ENCODE measurements at regions not wholly inside any gene's neighbourhood (a gene's known extent, or its start where the extent isn't known, plus 50 kb on each side); places are given as distances from the start of the nearest gene placed in this dataset.

GRCh38 chr12:115511305-115511704, 766.2 kb downstream of the MED13L start:
- WGBS, 2 experiments = 77 to 83% methylated on average over 2 of the region's 2 CpGs
- no peak overlapping the region for H3K27ac ChIP-seq (ENCODE audit: insufficient read depth, low read depth, low read length, poor library complexity, severe bottlenecking)
- H3K4me1 ChIP-seq (ENCODE audit: control insufficient read depth, insufficient read depth, low read length) = peaks cover 16% of the 10 kb centered on the region
- no peak overlapping the region for H3K4me3 ChIP-seq (ENCODE audit: insufficient read depth, low read depth, low read length)
- H3K36me3 ChIP-seq (ENCODE audit: control insufficient read depth, insufficient read depth, low read length) = no peaks in the 10 kb centered on the region
- no peaks in the 10 kb centered on the region for H3K9me3 ChIP-seq (ENCODE audit: control insufficient read depth, low read length)
- peaks cover 38% of the 10 kb centered on the region for H3K27me3 ChIP-seq (ENCODE audit: control insufficient read depth, insufficient read depth, low read length, poor library complexity, severe bottlenecking)

DNA sequence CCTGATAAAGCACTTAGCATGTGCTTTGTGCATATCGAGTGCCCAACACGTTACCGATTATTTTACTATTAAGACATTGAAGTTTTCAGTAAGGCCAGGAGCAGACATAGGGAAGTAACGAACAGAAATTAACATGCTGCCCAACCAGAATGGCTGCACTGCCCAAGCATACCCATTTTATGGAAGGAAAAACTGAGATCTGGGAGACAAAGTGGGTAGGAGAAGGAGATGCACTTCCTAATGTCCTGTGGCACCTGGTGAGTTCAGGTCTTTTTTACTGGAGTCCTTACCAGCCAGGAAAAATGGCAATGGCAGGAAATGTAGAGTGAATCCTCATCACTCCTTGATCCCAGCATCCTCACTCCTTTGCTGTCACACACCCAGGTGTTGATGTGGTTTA, 768.5 kb downstream of the MED13L start:
- H3K4me3 ChIP-seq (ENCODE audit: insufficient read depth, low read depth, low read length) = no peak overlapping the region
- H3K27ac ChIP-seq (ENCODE audit: insufficient read depth, low read depth, low read length, poor library complexity, severe bottlenecking) = no peak overlapping the region
- H3K36me3 ChIP-seq (ENCODE audit: control insufficient read depth, insufficient read depth, low read length) = no peaks in the 10 kb centered on the region
- WGBS, 2 experiments = 92% methylated on average over 4 of the region's 4 CpGs
- peaks cover 38% of the 10 kb centered on the region for H3K27me3 ChIP-seq (ENCODE audit: control insufficient read depth, insufficient read depth, low read length, poor library complexity, severe bottlenecking)
- H3K4me1 ChIP-seq (ENCODE audit: control insufficient read depth, insufficient read depth, low read length) = peaks cover 22% of the 10 kb centered on the region
- no peaks in the 10 kb centered on the region for H3K9me3 ChIP-seq (ENCODE audit: control insufficient read depth, low read length)

DNA sequence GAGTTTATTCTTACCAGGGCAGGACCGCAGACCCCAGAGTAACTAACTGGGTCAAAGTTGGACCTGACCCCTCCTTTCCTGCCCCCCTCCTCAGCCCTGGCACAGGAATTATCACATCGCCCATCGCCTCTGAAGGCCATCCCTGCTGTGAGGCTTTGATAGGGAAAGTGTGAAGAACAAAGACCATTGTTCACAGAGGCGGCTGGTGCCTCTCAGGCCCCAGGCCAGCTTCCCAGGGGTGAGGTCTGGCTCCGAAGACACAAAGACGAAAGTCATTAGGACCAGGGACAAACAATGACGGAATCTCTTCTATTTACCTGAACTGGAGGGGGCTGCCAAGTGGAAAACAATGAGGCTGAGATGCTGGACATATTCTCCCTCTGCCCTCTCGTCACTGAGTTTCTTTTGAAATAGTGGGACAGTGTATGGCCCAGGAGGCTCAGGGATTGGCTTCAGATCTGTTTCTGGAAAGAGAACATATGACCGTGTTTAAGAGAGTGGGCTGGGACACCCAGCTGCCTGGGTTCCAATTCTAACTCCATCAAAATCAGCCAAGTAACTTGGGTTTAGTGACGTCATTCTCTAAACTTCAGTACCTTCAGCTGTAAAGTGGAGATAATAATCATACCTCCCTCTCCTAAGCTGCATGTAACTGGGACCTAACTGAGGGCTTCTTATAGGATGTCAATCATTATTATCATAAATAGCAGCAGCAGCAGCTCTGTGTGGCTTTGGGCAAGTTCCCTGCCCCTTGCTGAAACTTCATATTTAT, 769.4 kb downstream of the MED13L start:
- Histone ChIP-seq H3K36me3 (ENCODE audit: control insufficient read depth, insufficient read depth, low read length) (no peaks in the 10 kb centered on the region), H3K9me3 (ENCODE audit: control insufficient read depth, low read length) (no peaks in the 10 kb centered on the region), H3K27me3 (ENCODE audit: control insufficient read depth, insufficient read depth, low read length, poor library complexity, severe bottlenecking) (peaks cover 38% of the 10 kb centered on the region), H3K4me1 (ENCODE audit: control insufficient read depth, insufficient read depth, low read length) (peaks cover 22% of the 10 kb centered on the region), H3K4me3 (ENCODE audit: insufficient read depth, low read depth, low read length) (no peak overlapping the region), H3K27ac (ENCODE audit: insufficient read depth, low read depth, low read length, poor library complexity, severe bottlenecking) (peak overlapping the region; percentile 73)
- 1 to 3% methylated on average over 10 of the region's 10 CpGs for WGBS, 2 experiments

DNA sequence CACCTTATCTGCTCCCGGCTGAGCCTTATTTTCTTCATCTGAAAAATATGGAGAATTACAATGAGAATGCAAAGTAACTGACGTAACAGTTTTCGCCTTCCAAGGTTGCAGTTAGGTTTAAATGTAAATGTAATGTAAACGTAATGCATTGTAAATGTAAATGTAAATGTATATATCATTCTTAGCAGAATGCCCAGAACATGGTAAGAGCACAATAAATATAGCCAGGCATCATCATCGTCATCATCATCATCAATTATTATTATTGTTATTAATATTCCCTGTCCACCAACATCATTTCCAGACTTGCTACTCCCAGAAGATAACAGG, 770.0 kb downstream of the MED13L start:
- 29 to 40% methylated on average over 2 to 5 of the region's 5 CpGs for WGBS, 2 experiments
- no peaks in the 10 kb centered on the region for H3K9me3 ChIP-seq (ENCODE audit: control insufficient read depth, low read length)

DNA sequence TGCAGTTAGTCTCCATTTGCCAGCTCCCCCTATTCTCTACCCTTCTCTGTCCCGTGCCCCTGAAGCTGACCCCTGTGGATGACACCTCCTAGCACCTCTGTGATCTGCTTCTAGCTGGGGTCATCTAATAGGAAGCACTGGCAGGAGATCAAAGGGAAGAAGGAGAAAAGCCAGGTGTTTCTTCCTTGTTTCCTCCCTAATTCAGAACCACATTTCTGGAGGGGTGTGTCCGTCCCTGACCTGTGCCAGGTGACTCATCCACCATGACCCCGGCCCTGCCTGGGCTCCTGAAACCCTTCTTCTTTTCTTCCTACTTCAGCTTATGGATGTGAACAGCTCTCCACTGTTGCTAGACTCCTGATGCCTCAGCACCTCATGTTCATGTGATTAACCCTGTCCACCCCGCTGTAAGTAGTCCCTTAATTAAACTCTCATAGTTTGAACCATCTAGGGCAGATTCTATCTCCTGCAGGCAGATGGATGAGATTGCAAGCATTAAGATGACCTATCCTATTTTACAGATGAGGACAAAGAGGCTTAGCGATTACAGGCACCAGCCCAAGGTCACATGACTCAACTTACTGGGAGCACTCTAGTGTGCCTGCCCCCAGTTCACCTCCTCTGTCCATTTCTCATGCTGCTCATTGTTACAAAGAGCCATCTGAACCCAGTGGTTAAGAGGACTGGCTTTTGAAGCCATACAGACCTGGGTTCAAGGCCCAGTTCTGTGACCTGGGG, 770.5 kb downstream of the MED13L start:
- 59 to 60% methylated on average over 5 of the region's 5 CpGs for WGBS, 2 experiments

More for the DNA sequence above, 770.0 kb downstream of the MED13L start:
- no peak overlapping the region for H3K4me3 ChIP-seq (ENCODE audit: insufficient read depth, low read depth, low read length)
- H3K27me3 ChIP-seq (ENCODE audit: control insufficient read depth, insufficient read depth, low read length, poor library complexity, severe bottlenecking) = peaks cover 38% of the 10 kb centered on the region
- peaks cover 22% of the 10 kb centered on the region for H3K4me1 ChIP-seq (ENCODE audit: control insufficient read depth, insufficient read depth, low read length)
- H3K27ac ChIP-seq (ENCODE audit: insufficient read depth, low read depth, low read length, poor library complexity, severe bottlenecking) = no peak overlapping the region
- H3K36me3 ChIP-seq (ENCODE audit: control insufficient read depth, insufficient read depth, low read length) = no peaks in the 10 kb centered on the region

DNA sequence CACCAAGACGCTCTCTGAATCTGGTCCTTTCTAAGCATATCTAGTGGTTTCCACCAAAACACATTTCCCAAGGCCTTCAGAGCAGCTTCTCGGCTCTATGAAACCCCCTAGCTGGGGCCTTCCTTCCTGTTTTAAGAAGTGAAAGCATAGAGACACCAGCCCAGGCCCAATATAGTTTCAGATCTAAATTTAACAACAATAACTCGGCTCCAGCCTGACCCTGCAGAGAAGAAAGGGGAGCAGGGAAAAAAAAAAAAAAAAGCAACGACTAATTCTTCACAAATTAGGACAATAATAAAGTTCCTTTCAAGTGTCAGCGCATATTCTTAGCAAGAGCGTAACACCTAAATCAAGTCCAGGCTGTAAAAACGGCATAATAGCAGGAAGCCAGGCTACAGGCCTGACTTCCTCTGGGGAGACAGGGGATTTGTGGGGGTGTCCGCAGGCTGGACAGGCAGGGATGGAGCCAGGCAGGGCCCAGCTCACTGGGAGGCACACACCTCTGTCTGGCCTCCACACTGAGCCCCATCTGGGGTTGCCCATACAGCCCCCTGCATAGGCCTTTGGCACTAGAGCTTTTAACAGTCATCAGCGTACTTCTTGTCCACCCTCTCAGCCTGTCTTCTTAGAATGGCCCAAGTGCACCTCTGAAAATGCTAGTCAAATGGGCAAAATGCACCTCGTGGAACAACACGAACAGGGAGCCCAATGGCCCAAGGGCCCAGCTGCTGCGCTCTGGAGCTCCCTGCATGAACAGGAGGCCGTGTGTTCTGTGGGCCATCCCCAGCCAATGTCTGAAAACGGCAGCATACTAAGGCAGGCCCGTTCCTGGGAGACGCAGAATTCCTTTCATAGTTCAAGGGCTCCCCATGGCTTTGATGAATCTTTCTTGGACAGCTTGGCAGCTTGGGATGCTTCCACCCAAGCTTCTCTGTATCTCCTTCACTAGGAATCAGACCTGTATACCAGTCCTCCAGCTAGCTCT, 772.9 kb downstream of the MED13L start:
- Histone ChIP-seq H3K27ac (ENCODE audit: insufficient read depth, low read depth, low read length, poor library complexity, severe bottlenecking) (no peak overlapping the region), H3K27me3 (ENCODE audit: control insufficient read depth, insufficient read depth, low read length, poor library complexity, severe bottlenecking) (peaks cover 18% of the 10 kb centered on the region), H3K4me3 (ENCODE audit: insufficient read depth, low read depth, low read length) (no peak overlapping the region), H3K4me1 (ENCODE audit: control insufficient read depth, insufficient read depth, low read length) (peaks cover 22% of the 10 kb centered on the region), H3K9me3 (ENCODE audit: control insufficient read depth, low read length) (no peaks in the 10 kb centered on the region), H3K36me3 (ENCODE audit: control insufficient read depth, insufficient read depth, low read length) (no peaks in the 10 kb centered on the region)
- WGBS, 2 experiments = 81 to 83% methylated on average over 15 to 16 of the region's 16 CpGs

More for the DNA sequence above, 770.5 kb downstream of the MED13L start:
- no peaks in the 10 kb centered on the region for H3K9me3 ChIP-seq (ENCODE audit: control insufficient read depth, low read length)
- peaks cover 38% of the 10 kb centered on the region for H3K27me3 ChIP-seq (ENCODE audit: control insufficient read depth, insufficient read depth, low read length, poor library complexity, severe bottlenecking)
- H3K4me3 ChIP-seq (ENCODE audit: insufficient read depth, low read depth, low read length) = no peak overlapping the region
- H3K27ac ChIP-seq (ENCODE audit: insufficient read depth, low read depth, low read length, poor library complexity, severe bottlenecking) = no peak overlapping the region
- no peaks in the 10 kb centered on the region for H3K36me3 ChIP-seq (ENCODE audit: control insufficient read depth, insufficient read depth, low read length)
- H3K4me1 ChIP-seq (ENCODE audit: control insufficient read depth, insufficient read depth, low read length) = peaks cover 22% of the 10 kb centered on the region

DNA sequence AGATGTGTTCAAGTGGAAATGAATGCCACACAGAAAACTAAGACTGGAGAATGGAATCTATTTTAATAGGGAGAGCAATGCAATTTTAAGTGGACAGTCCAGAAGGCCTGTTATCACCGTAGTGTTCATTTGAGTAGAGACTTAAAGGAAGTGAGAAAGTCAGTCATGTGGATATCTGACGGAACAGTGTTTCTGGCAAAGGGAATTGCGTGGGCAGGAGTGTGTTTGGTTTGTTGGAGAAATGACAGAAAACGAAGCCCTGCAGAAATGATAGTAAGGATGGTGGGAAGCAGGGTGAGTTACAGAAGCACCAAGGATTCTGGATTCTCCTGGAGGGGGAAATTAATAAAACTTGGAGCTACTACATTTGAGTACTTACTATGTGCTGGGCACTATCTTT, 776.6 kb downstream of the MED13L start:
- Histone ChIP-seq H3K36me3 (ENCODE audit: control insufficient read depth, insufficient read depth, low read length) (no peaks in the 10 kb centered on the region), H3K27me3 (ENCODE audit: control insufficient read depth, insufficient read depth, low read length, poor library complexity, severe bottlenecking) (no peaks in the 10 kb centered on the region), H3K4me3 (ENCODE audit: insufficient read depth, low read depth, low read length) (no peak overlapping the region), H3K9me3 (ENCODE audit: control insufficient read depth, low read length) (no peaks in the 10 kb centered on the region), H3K4me1 (ENCODE audit: control insufficient read depth, insufficient read depth, low read length) (peaks cover 5% of the 10 kb centered on the region), H3K27ac (ENCODE audit: insufficient read depth, low read depth, low read length, poor library complexity, severe bottlenecking) (no peak overlapping the region)
- 95 to 96% methylated on average over 4 of the region's 4 CpGs for WGBS, 2 experiments

- H3K27me3 ChIP-seq (ENCODE audit: control insufficient read depth, insufficient read depth, low read length, poor library complexity, severe bottlenecking) = no peaks in the 10 kb centered on the region
- WGBS, 2 experiments = 94 to 97% methylated on average over 3 of the region's 3 CpGs
- no peak overlapping the region for H3K27ac ChIP-seq (ENCODE audit: insufficient read depth, low read depth, low read length, poor library complexity, severe bottlenecking)
- H3K4me3 ChIP-seq (ENCODE audit: insufficient read depth, low read depth, low read length) = no peak overlapping the region
- H3K36me3 ChIP-seq (ENCODE audit: control insufficient read depth, insufficient read depth, low read length) = no peaks in the 10 kb centered on the region
- H3K9me3 ChIP-seq (ENCODE audit: control insufficient read depth, low read length) = no peaks in the 10 kb centered on the region
- no peaks in the 10 kb centered on the region for H3K4me1 ChIP-seq (ENCODE audit: control insufficient read depth, insufficient read depth, low read length)
These were observed 782.2 kb downstream of the MED13L start for GRCh38 chr12:115495300-115495699.

DNA sequence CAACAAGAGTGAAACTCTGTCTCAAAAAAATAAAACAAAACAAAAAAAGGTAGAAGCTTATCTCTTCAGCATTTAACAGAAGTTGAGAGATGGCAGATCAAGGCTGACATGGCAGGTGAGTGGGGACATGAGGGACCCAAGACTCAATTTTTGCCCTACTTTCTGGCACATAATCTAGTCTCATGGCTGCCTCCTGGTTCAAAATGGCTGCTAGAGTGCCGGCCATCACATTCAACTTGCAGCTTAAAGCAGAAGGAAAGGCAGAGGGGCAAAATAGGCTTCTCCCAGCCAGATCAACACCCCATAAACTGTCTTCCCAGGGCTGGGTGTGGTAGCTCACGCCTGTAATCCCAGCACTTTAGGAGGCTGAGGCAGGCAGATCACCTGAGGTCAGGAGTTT, 784.9 kb downstream of the MED13L start:
- 2 to 6% methylated on average over 2 of the region's 2 CpGs for WGBS, 2 experiments
- H3K9me3 ChIP-seq (ENCODE audit: control insufficient read depth, low read length) = no peaks in the 10 kb centered on the region
- H3K4me1 ChIP-seq (ENCODE audit: control insufficient read depth, insufficient read depth, low read length) = no peaks in the 10 kb centered on the region
- H3K4me3 ChIP-seq (ENCODE audit: insufficient read depth, low read depth, low read length) = no peak overlapping the region
- H3K36me3 ChIP-seq (ENCODE audit: control insufficient read depth, insufficient read depth, low read length) = no peaks in the 10 kb centered on the region
- no peaks in the 10 kb centered on the region for H3K27me3 ChIP-seq (ENCODE audit: control insufficient read depth, insufficient read depth, low read length, poor library complexity, severe bottlenecking)
- H3K27ac ChIP-seq (ENCODE audit: insufficient read depth, low read depth, low read length, poor library complexity, severe bottlenecking) = no peak overlapping the region
